SK-N-SH treated with all-trans-retinoic acid at 6 μM for 48 hours (cell line): ENCODE measurements at regions not wholly inside any gene's neighbourhood (a gene's known extent, or its start where the extent isn't known, plus 50 kb on each side); places are given as distances from the start of the nearest gene placed in this dataset.

Source experiments
- ATAC-seq: fragments of 200-7000 bp; cut with Tn5 transposase; 3 replicates; pipeline ENCODE4 v1.9.1; 2020; ENCODE audit warnings: mild to moderate bottlenecking, moderate library complexity
- ARNTL ChIP-seq: fragments of 450-650 bp; formaldehyde crosslinking; IDR thresholded peaks from 2 replicates; pipeline ENCODE4 v1.5.0; 2020; ENCODE audit warnings: low read depth, mild to moderate bottlenecking, moderate library complexity, borderline replicate concordance
- BACH2 ChIP-seq: fragments of 250-450 bp; sonication (Bioruptor Pico); IDR thresholded peaks from 2 replicates; pipeline ENCODE4 v1.9.0; 2021; ENCODE audit warnings: mild to moderate bottlenecking, borderline replicate concordance
- CSDC2 ChIP-seq: fragments of 250-450 bp; sonication (Bioruptor Pico); IDR thresholded peaks from 2 replicates; pipeline ENCODE4 v1.5.0; 2020; ENCODE audit warnings: mild to moderate bottlenecking, moderate library complexity
- ESRRG ChIP-seq: fragments of 250-450 bp; sonication (Bioruptor Pico); IDR thresholded peaks from 2 replicates; pipeline ENCODE4 v1.6.1; 2021; ENCODE audit warnings: mild to moderate bottlenecking
- GLIS3 ChIP-seq: fragments of 250-450 bp; sonication (Bioruptor Pico); IDR thresholded peaks from 2 replicates; pipeline ENCODE4 v1.5.0; 2020; ENCODE audit warnings: mild to moderate bottlenecking, moderate library complexity
- ISL1 ChIP-seq: fragments of 250-450 bp; sonication (Bioruptor Pico); IDR thresholded peaks from 2 replicates; pipeline ENCODE4 v2.1.2; 2022; ENCODE audit warnings: mild to moderate bottlenecking, moderate library complexity
- PPARA ChIP-seq: fragments of 250-450 bp; sonication (Bioruptor Pico); IDR thresholded peaks from 2 replicates; pipeline ENCODE4 v1.5.0; 2020; ENCODE audit warnings: mild to moderate bottlenecking, borderline replicate concordance
- RARB ChIP-seq: fragments of 250-450 bp; sonication (Bioruptor Pico); IDR thresholded peaks from 2 replicates; pipeline ENCODE4 v1.8.0; 2021; ENCODE audit warnings: mild to moderate bottlenecking, moderate library complexity
- SNAI2 ChIP-seq: fragments of 250-450 bp; sonication (Bioruptor Pico); IDR thresholded peaks from 2 replicates; pipeline ENCODE4 v1.5.0; 2020; ENCODE audit warnings: mild to moderate bottlenecking, moderate library complexity
- TCF4 ChIP-seq: fragments of 250-450 bp; sonication (Bioruptor Pico); IDR thresholded peaks from 2 replicates; pipeline ENCODE4 v1.8.0; 2021; ENCODE audit warnings: mild to moderate bottlenecking, moderate library complexity, borderline replicate concordance
- TOX ChIP-seq: fragments of 250-450 bp; sonication (Bioruptor Pico); IDR thresholded peaks from 2 replicates; pipeline ENCODE4 v1.8.0; 2021; ENCODE audit warnings: mild to moderate bottlenecking, moderate library complexity, borderline replicate concordance
- ZC3H10 ChIP-seq: fragments of 250-450 bp; sonication (Bioruptor Pico); IDR thresholded peaks from 2 replicates; pipeline ENCODE4 v1.5.1; 2021; ENCODE audit warnings: mild to moderate bottlenecking, moderate library complexity
- ZFP3 ChIP-seq: fragments of 250-450 bp; sonication (Bioruptor Pico); IDR thresholded peaks from 2 replicates; pipeline ENCODE4 v1.5.0; 2020; ENCODE audit warnings: mild to moderate bottlenecking, moderate library complexity
- ZFP30 ChIP-seq: fragments of 450-650 bp; formaldehyde crosslinking; IDR thresholded peaks from 2 replicates; pipeline ENCODE4 v1.5.0; 2022; ENCODE audit warnings: mild to moderate bottlenecking, moderate library complexity
- ZNF565 ChIP-seq: fragments of 450-650 bp; formaldehyde crosslinking; conservative IDR thresholded peaks from 2 replicates; pipeline ENCODE4 v1.5.0; 2020; ENCODE audit warnings: low read depth, mild to moderate bottlenecking, moderate library complexity
- ZNF70 ChIP-seq: fragments of 450-650 bp; formaldehyde crosslinking; IDR thresholded peaks from 2 replicates; pipeline ENCODE4 v1.5.0; 2020; ENCODE audit warnings: mild to moderate bottlenecking, moderate library complexity
- ZNF8 ChIP-seq: fragments of 450-650 bp; formaldehyde crosslinking; IDR thresholded peaks from 2 replicates; pipeline ENCODE4 v1.5.0; 2020; ENCODE audit warnings: mild to moderate bottlenecking, moderate library complexity
- TF ChIP-seq, protein P1 (sequence below): fragments of 250-450 bp; sonication (Bioruptor Pico); IDR thresholded peaks from 2 replicates; pipeline ENCODE4 v1.8.0; 2021; ENCODE audit warnings: low read depth, mild to moderate bottlenecking, moderate library complexity, borderline replicate concordance
- TF ChIP-seq, protein P2 (sequence below): fragments of 250-450 bp; sonication (Bioruptor Pico); IDR thresholded peaks from 2 replicates; pipeline ENCODE4 v1.8.0; 2020; ENCODE audit warnings: mild to moderate bottlenecking, moderate library complexity, borderline replicate concordance
- TF ChIP-seq, protein P3 (sequence below): fragments of 250-450 bp; sonication (Bioruptor Pico); IDR thresholded peaks from 2 replicates; pipeline ENCODE4 v1.5.1; 2021; ENCODE audit warnings: mild to moderate bottlenecking, moderate library complexity

DNA sequence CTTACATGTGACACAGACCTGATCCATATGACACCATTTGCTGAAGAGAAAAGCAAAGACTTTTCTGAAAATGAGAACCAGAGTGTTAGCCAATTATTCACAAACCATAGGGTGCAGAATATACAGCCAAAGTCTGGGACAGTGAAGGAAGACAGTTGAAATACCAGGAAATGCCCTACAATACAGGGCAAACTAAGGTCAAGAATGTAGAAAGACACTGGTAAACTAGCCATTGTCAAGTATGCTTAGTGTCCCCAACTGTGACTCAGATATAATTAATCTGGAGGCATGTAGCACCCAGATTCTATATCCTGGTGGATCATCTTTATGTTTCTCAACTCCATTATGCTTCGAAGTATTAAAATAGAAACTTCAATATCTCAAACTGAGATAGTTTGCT, 200.9 kb upstream of the FSTL5 start:
- TF ChIP-seq ZNF70 (CRISPR knock-in tag) (no peak), ZNF565 (no peak), ZFP3 (no peak), ZC3H10 (CRISPR knock-in tag) (no peak), GLIS3 (CRISPR knock-in tag) (no peak), ZFP30 (CRISPR knock-in tag) (no peak), TOX (CRISPR knock-in tag) (no peak), ARNTL (CRISPR knock-in tag) (no peak), BACH2 (CRISPR knock-in tag) (no peak), ZNF8 (no peak), TCF4 (CRISPR knock-in tag) (no peak)
- TF ChIP-seq, protein P1, sequence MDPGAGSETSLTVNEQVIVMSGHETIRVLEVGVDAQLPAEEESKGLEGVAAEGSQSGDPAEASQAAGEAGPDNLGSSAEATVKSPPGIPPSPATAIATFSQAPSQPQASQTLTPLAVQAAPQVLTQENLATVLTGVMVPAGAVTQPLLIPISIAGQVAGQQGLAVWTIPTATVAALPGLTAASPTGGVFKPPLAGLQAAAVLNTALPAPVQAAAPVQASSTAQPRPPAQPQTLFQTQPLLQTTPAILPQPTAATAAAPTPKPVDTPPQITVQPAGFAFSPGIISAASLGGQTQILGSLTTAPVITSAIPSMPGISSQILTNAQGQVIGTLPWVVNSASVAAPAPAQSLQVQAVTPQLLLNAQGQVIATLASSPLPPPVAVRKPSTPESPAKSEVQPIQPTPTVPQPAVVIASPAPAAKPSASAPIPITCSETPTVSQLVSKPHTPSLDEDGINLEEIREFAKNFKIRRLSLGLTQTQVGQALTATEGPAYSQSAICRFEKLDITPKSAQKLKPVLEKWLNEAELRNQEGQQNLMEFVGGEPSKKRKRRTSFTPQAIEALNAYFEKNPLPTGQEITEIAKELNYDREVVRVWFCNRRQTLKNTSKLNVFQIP (CRISPR knock-in tag): no peak
- ATAC-seq: no peak

DNA sequence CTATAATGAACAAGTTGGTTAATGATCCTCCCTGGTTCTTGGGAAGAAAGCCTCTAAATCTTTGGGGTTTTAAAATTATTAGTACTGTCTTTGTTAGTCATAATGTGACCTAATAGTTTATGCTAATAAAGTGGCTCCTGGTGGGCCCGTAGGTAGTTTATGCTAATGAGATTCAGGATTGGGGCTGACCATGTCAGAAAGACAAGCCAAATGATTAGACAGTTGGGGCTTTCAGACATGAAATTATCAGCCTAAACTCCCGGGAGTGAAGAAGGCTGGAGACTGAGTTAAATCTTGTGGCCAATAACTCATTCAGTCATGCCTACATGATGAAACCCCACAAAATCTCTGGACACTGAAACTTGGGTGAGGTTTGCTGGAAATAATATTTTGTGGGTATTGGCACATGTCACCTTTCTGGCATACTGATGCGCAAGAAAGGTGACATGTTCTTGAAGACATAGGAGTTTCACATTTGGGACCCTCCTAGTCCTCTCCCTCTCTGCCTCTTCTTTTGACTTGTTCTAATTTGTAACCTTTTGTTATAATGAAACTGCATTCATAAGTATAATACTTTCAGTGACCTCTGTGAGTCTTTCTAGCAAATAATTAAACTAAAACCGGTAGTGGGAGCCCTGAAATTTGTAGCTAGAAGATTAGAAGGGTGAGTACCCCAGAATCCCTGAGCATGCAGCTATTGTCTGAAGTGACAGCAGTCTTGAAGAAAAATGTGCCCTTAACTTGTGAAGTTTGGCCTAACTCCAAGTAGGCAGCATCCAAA, 196.8 kb upstream of the FSTL5 start:
- ATAC-seq: no peak
- TF ChIP-seq, protein P2, sequence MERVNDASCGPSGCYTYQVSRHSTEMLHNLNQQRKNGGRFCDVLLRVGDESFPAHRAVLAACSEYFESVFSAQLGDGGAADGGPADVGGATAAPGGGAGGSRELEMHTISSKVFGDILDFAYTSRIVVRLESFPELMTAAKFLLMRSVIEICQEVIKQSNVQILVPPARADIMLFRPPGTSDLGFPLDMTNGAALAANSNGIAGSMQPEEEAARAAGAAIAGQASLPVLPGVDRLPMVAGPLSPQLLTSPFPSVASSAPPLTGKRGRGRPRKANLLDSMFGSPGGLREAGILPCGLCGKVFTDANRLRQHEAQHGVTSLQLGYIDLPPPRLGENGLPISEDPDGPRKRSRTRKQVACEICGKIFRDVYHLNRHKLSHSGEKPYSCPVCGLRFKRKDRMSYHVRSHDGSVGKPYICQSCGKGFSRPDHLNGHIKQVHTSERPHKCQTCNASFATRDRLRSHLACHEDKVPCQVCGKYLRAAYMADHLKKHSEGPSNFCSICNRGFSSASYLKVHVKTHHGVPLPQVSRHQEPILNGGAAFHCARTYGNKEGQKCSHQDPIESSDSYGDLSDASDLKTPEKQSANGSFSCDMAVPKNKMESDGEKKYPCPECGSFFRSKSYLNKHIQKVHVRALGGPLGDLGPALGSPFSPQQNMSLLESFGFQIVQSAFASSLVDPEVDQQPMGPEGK (CRISPR knock-in tag): no peak
- TF ChIP-seq ZFP3 (no peak), RARB (CRISPR knock-in tag) (no peak), ZNF565 (no peak), CSDC2 (CRISPR knock-in tag) (no peak)

DNA sequence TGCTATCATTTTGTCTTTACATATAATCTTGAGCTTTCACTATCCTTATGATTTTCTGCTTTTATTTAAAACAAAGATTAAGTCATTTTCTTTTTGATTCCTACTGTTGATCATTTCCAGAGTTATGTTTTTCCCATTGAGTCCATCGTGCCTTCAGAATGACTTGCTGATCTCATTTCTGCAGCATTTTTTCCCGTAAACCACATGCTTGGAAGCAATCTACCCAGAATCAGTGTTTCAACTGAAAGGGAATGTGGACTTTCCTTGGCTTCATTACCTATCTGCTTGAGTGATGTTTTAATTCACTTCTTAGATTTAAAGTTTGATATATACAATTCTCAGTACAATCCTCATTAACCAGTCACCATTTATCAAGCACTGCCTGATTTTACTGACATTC, 192.4 kb upstream of the FSTL5 start:
- TF ChIP-seq ZFP30 (CRISPR knock-in tag) (no peak), ZNF8 (no peak), BACH2 (CRISPR knock-in tag) (no peak), ISL1 (CRISPR knock-in tag) (peak; percentile 82), TOX (CRISPR knock-in tag) (no peak)
- ATAC-seq: no peak

DNA sequence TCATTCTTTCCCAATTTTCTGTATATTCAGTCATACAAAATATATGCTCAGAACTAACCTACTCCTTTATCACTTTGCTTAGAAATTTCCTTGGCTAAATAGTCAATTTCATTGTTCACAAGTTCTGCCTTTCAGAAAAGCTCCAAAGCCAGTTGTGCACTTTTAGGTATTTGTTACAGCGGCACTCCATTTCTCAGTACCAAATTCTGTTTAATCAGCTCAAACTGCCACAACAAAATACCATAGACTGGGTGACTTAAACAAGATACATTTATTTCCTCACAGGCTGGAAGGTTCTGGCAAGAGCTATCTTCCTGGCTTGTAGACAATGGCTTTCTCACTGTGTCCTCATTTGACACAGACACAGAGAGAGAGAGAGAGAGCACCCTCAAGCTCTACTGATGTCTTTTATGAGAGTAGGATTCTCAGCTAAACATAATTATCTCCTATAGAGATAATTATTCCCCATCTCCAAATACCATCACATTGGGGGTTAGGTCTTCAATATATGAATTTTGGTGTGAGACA, 188.8 kb upstream of the FSTL5 start:
- no peak for TF ChIP-seq GLIS3 (CRISPR knock-in tag)
- TF ChIP-seq, protein P1 (CRISPR knock-in tag): no peak
- no peak for TF ChIP-seq ISL1 (CRISPR knock-in tag)
- TF ChIP-seq ZNF70 (CRISPR knock-in tag): no peak
- no peak for TF ChIP-seq ESRRG (CRISPR knock-in tag)
- no peak for TF ChIP-seq CSDC2 (CRISPR knock-in tag)
- TF ChIP-seq TOX (CRISPR knock-in tag): no peak
- TF ChIP-seq BACH2 (CRISPR knock-in tag): no peak
- ATAC-seq: no peak

DNA sequence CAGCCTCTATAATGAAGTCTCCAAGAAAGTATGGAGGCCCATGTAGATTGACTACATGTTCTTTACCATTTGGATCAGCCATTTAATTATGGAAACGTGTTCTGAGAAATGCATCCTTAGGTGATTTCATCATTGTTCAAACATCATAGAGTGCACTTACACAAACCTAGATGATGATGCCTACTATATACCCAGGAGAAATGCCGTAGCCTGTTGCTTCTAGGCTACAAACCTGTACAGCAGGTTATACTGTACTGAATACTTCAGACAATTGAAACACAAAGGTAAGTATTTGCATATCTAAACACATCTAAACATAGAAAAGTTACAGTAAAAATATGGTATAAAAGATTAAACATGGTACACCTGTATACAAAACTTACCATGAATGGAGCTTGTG, 186.5 kb upstream of the FSTL5 start:
- TF ChIP-seq GLIS3 (CRISPR knock-in tag): no peak
- no peak for TF ChIP-seq ZFP30 (CRISPR knock-in tag)
- TF ChIP-seq ARNTL (CRISPR knock-in tag): no peak
- TF ChIP-seq ZC3H10 (CRISPR knock-in tag): no peak
- TF ChIP-seq ZFP3: no peak
- TF ChIP-seq ZNF565: no peak

DNA sequence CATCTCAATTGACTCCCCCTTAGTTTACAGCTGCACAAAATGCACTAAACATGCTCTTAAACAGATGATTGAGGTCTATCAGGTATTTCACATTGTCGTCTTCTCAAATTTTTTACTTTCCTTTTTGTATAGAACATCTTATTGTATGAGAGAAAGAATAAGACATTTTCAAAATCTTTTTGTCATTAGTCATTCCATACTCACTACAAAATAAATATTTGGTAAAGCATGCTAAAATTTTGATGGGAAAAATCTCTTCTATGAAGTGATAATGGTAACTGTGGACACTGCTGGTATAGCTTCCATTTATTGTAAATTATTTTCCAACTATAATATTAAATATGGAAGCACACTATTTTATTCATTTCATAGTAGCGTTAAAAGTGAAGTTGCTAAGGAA, 185.6 kb upstream of the FSTL5 start:
- ATAC-seq: no peak
- TF ChIP-seq CSDC2 (CRISPR knock-in tag) (no peak), ZFP3 (no peak), ZNF70 (CRISPR knock-in tag) (no peak), TCF4 (CRISPR knock-in tag) (no peak), SNAI2 (no peak), PPARA (CRISPR knock-in tag) (no peak)
- TF ChIP-seq, protein P3, sequence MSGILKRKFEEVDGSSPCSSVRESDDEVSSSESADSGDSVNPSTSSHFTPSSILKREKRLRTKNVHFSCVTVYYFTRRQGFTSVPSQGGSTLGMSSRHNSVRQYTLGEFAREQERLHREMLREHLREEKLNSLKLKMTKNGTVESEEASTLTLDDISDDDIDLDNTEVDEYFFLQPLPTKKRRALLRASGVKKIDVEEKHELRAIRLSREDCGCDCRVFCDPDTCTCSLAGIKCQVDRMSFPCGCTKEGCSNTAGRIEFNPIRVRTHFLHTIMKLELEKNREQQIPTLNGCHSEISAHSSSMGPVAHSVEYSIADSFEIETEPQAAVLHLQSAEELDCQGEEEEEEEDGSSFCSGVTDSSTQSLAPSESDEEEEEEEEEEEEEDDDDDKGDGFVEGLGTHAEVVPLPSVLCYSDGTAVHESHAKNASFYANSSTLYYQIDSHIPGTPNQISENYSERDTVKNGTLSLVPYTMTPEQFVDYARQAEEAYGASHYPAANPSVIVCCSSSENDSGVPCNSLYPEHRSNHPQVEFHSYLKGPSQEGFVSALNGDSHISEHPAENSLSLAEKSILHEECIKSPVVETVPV (CRISPR knock-in tag): no peak

More for the DNA sequence above, 186.5 kb upstream of the FSTL5 start:
- no peak for ATAC-seq
